SU-DHL-6 (cell line): ENCODE measurements at regions not wholly inside any gene's neighbourhood (a gene's known extent, or its start where the extent isn't known, plus 50 kb on each side); places are given as distances from the start of the nearest gene placed in this dataset.

Source experiments
- H2AFZ ChIP-seq: fragments of 200-600 bp; sonication (generic); 2 replicates; pipeline ENCODE4 v1.6.1; 2014; ENCODE audit warnings: low read depth, mild to moderate bottlenecking, moderate library complexity, mixed read lengths, antibody characterized with exemption, low read length; ENCODE audit not compliant: severe bottlenecking
- H3F3A ChIP-seq: fragments of 200-600 bp; shearing (Covaris generic); 2 replicates; pipeline ENCODE4 v1.6.0; 2016; ENCODE audit warnings: antibody characterized with exemption, mild to moderate bottlenecking; ENCODE audit not compliant: insufficient read depth
- H3K27ac ChIP-seq: fragments of 200-600 bp; sonication (generic); 2 replicates; pipeline ENCODE4 v1.5.1; 2016; ENCODE audit warnings: low read depth, mild to moderate bottlenecking, low read length, moderate library complexity, mixed read lengths
- H3K27me3 ChIP-seq: fragments of 200-600 bp; sonication (generic), shearing (Covaris generic); 2 replicates; pipeline ENCODE4 v1.6.0; 2014; ENCODE audit warnings: mild to moderate bottlenecking, low read length
- H3K36me3 ChIP-seq: fragments of 200-600 bp; sonication (generic); 2 replicates; pipeline ENCODE4 v1.6.1; 2014; ENCODE audit warnings: mild to moderate bottlenecking, low read length, mixed read lengths
- H3K4me2 ChIP-seq: fragments of 300-600, 200-600 bp; shearing (Covaris generic), sonication (generic); 2 replicates; pipeline ENCODE4 v1.6.0; 2014; ENCODE audit warnings: low read length, low read depth, mild to moderate bottlenecking; ENCODE audit not compliant: poor library complexity, severe bottlenecking
- H3K4me3 ChIP-seq: fragments of 200-600 bp; sonication (generic); 2 replicates; pipeline ENCODE4 v1.5.1; 2014; ENCODE audit warnings: antibody characterized with exemption, low read length, mild to moderate bottlenecking, mixed read lengths; ENCODE audit not compliant: insufficient read depth, poor library complexity, severe bottlenecking
- H3K79me2 ChIP-seq: fragments of 200-600 bp; sonication (generic); 2 replicates; pipeline ENCODE4 v1.6.1; 2014; ENCODE audit warnings: mild to moderate bottlenecking, low read length, moderate library complexity; ENCODE audit not compliant: insufficient read depth
- H3K9ac ChIP-seq: fragments of 200-600 bp; sonication (generic); 2 replicates; pipeline ENCODE4 v1.7.0; 2014; ENCODE audit warnings: mild to moderate bottlenecking, low read length
- H3K9me2 ChIP-seq: fragments of 200-600 bp; sonication (generic); replicated peaks from 2 replicates; pipeline ENCODE4 v1.6.1; 2014; ENCODE audit warnings: low read length; ENCODE audit not compliant: insufficient read depth
- H3K9me3 ChIP-seq: fragments of 200-600 bp; sonication (generic); 2 replicates; pipeline ENCODE4 v1.6.1; 2014; ENCODE audit warnings: low read length, mixed read lengths; ENCODE audit not compliant: insufficient read depth
- H4K20me1 ChIP-seq: fragments of 200-600 bp; sonication (generic); 2 replicates; pipeline ENCODE4 v1.6.1; 2014; ENCODE audit warnings: low read depth, mild to moderate bottlenecking, antibody characterized with exemption, low read length, moderate library complexity, mixed read lengths
- EZH2phosphoT487 ChIP-seq: fragments of 200-600 bp; sonication (generic), shearing (Covaris generic); conservative IDR thresholded peaks from 2 replicates; pipeline ENCODE4 v1.6.1; 2018; ENCODE audit warnings: mild to moderate bottlenecking, antibody characterized with exemption, low read length, moderate library complexity, mixed read lengths
- TF ChIP-seq, protein P1 (sequence below): fragments of 200-600 bp; sonication (generic); IDR thresholded peaks from one replicate; pipeline ENCODE4 v1.5.1; 2017; ENCODE audit warnings: antibody characterized with exemption, mild to moderate bottlenecking, low read length, moderate library complexity; ENCODE audit not compliant: insufficient read depth, poor library complexity, severe bottlenecking

DNA sequence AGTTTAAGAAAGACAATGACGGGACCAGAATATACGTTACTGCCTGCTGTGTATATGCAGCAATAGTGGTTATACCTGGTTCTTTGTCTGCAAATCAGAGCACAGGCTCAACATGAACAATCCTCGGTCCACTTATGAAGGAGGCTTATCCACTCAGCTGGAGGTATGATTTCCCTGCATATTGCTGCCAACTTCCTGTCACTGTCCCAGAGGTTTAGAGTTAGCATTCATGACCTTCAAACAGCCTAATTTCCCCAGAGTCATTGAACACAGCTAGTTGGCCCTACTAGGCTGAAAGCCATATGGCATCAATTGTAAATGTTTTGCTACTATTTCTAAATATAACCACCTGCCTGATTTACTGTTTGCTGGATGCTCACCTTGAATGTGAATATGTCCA lies 224.9 kb upstream of the ZNF717 start:
- no peak overlapping the region for H2AFZ ChIP-seq
- no peaks in the 10 kb centered on the region for H3K36me3 ChIP-seq
- H3K9me3 ChIP-seq: no peaks in the 10 kb centered on the region
- H3K4me3 ChIP-seq: no peak overlapping the region
- no peaks in the 10 kb centered on the region for H3K27me3 ChIP-seq
- no peaks in the 10 kb centered on the region for H3K79me2 ChIP-seq
- no peaks in the 10 kb centered on the region for H4K20me1 ChIP-seq
- H3K4me2 ChIP-seq: no peak overlapping the region
- no peak overlapping the region for H3K9ac ChIP-seq
- no peaks in the 10 kb centered on the region for H3F3A ChIP-seq
- H3K27ac ChIP-seq: no peak overlapping the region
- TF ChIP-seq, protein P1, sequence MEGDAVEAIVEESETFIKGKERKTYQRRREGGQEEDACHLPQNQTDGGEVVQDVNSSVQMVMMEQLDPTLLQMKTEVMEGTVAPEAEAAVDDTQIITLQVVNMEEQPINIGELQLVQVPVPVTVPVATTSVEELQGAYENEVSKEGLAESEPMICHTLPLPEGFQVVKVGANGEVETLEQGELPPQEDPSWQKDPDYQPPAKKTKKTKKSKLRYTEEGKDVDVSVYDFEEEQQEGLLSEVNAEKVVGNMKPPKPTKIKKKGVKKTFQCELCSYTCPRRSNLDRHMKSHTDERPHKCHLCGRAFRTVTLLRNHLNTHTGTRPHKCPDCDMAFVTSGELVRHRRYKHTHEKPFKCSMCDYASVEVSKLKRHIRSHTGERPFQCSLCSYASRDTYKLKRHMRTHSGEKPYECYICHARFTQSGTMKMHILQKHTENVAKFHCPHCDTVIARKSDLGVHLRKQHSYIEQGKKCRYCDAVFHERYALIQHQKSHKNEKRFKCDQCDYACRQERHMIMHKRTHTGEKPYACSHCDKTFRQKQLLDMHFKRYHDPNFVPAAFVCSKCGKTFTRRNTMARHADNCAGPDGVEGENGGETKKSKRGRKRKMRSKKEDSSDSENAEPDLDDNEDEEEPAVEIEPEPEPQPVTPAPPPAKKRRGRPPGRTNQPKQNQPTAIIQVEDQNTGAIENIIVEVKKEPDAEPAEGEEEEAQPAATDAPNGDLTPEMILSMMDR: no peak
- TF ChIP-seq EZH2phosphoT487: no peak
- no peaks in the 10 kb centered on the region for H3K9me2 ChIP-seq

DNA sequence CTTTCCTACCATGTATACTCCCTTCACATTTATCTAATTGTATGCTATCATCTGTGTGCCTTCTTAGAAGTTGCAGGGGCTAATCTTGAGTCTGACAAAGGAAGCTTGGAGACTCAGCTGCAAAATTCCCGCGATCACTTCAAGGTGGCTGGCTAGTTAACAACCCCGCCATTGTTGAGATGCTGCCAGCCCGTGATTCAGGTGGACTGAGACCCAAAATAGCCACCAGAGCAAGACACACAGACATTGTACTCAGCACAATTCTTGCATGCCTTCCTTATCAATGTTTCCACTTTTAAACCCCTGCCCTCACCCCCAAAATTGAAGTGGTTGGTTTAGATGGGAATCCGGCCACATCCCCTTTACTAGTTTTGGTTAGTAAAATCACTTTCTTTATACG lies 225.8 kb upstream of the ZNF717 start:
- Histone ChIP-seq H2AFZ (no peak overlapping the region), H3K4me2 (no peak overlapping the region), H3F3A (no peaks in the 10 kb centered on the region), H3K9me2 (no peaks in the 10 kb centered on the region), H3K79me2 (no peaks in the 10 kb centered on the region), H4K20me1 (no peaks in the 10 kb centered on the region), H3K27ac (no peak overlapping the region), H3K9me3 (no peaks in the 10 kb centered on the region), H3K4me3 (no peak overlapping the region), H3K9ac (no peak overlapping the region), H3K36me3 (no peaks in the 10 kb centered on the region), H3K27me3 (no peaks in the 10 kb centered on the region)
- TF ChIP-seq EZH2phosphoT487: no peak
- TF ChIP-seq, protein P1: no peak

DNA sequence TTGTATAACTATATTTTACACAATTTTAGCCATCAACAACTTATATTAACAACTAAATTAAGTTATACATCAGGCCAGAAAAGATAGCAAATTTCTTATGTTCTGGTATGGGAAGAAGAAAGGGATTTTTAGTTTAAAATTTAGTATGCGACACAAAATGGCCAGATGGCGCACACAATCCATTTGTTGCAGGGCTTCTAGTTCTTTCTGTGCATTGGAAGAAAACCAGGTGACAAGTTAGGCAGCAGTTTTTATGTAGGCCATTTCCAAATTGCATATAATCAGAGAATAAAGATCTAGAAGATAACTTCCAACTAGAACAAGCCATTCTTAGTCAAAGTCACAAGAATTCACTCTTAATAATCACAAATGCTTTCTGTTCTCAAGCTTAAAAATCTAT lies 230.1 kb upstream of the ZNF717 start:
- Histone ChIP-seq H3K27me3 (no peaks in the 10 kb centered on the region), H3K27ac (no peak overlapping the region), H3K79me2 (no peaks in the 10 kb centered on the region), H3K4me2 (no peak overlapping the region), H3F3A (no peaks in the 10 kb centered on the region), H3K4me3 (no peak overlapping the region), H2AFZ (no peak overlapping the region), H3K9me2 (no peaks in the 10 kb centered on the region), H3K9ac (no peak overlapping the region), H3K9me3 (no peaks in the 10 kb centered on the region), H3K36me3 (no peaks in the 10 kb centered on the region), H4K20me1 (no peaks in the 10 kb centered on the region)
- TF ChIP-seq EZH2phosphoT487: no peak
- TF ChIP-seq, protein P1: no peak

DNA sequence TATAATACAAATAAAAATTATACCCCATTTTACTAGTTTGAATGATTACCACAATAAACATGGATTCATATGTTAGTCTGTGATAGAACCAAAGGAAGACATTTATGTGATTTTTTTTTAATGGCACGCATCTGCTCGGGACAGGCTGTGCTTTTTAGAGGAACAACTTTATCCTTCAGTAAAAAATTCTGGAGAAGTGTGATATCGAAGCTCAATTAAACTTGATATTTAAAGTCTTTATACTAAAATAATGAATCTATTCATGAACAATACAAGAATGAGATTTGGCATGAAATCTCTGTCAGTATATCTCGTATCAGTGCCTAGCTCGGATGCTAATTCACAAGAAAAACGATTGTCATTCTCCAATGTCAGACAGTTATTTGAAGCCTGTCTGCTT lies 230.8 kb upstream of the ZNF717 start:
- Histone ChIP-seq H3K9ac (no peak overlapping the region), H3K4me3 (no peak overlapping the region), H3K9me3 (no peaks in the 10 kb centered on the region), H3K79me2 (no peaks in the 10 kb centered on the region), H2AFZ (no peak overlapping the region), H4K20me1 (no peaks in the 10 kb centered on the region), H3K27ac (no peak overlapping the region), H3K36me3 (no peaks in the 10 kb centered on the region), H3F3A (no peaks in the 10 kb centered on the region), H3K4me2 (no peak overlapping the region), H3K27me3 (no peaks in the 10 kb centered on the region), H3K9me2 (no peaks in the 10 kb centered on the region)
- TF ChIP-seq, protein P1: no peak
